Gastroesophageal sphincter (tissue), 4 donors: ENCODE measurements at regions not wholly inside any gene's neighbourhood (a gene's known extent, or its start where the extent isn't known, plus 50 kb on each side); places are given as distances from the start of the nearest gene placed in this dataset.

Experiments
- ATAC-seq: fragments of 150-250 bp; one replicate; pipeline ENCODE4 v1.9.1; 2016; ENCODE audit warnings: mild to moderate bottlenecking, moderate library complexity
- H3K27ac ChIP-seq, 4 donors: fragments of 200-600 bp; sonication (generic) in 3 of 4; 1 replicate in 3 of 4; 2 replicates in 1 of 4; pipeline ENCODE4 v1.5.1; 2016 to 2019
- H3K27me3 ChIP-seq: fragments of 200-600 bp; sonication (generic); one replicate; pipeline ENCODE4 v1.5.1; 2019
- H3K36me3 ChIP-seq, 2 donors: fragments of 200-600 bp; sonication (generic); one replicate each; pipeline ENCODE4 v1.5.1; 2019; ENCODE audit warnings: control low read depth in 1 of 2
- H3K4me1 ChIP-seq, 3 donors: fragments of 200-600 bp; sonication (generic); 1 replicate in 2 of 3; 2 replicates in 1 of 3; pipeline ENCODE4 v1.5.1; 2016 to 2019; ENCODE audit warnings: control low read depth in 2 of 3
- H3K4me3 ChIP-seq, 2 donors: fragments of 200-600 bp; sonication (generic); one replicate each; pipeline ENCODE4 v1.5.1; 2019; ENCODE audit warnings: mild to moderate bottlenecking in 1 of 2, moderate library complexity in 1 of 2
- H3K9me3 ChIP-seq, 3 donors: fragments of 200-600 bp; sonication (generic); one replicate each; pipeline ENCODE4 v1.5.1; 2017 to 2019; ENCODE audit warnings: control low read depth in 2 of 3
- CTCF ChIP-seq, 4 experiments: fragments of 200-600 bp in 2 of 4; fragments of 450-650 bp in 2 of 4; sonication (generic) in 1 of 4; IDR thresholded peaks; one replicate each; pipeline ENCODE4 v1.5.1; 2017 to 2019; ENCODE audit warnings: antibody characterized with exemption in 4 of 4, mild to moderate bottlenecking in 2 of 4, moderate library complexity in 2 of 4
- EP300 ChIP-seq: sonication (generic); formaldehyde crosslinking; IDR thresholded peaks from one replicate; pipeline ENCODE4 v1.6.1; 2017; ENCODE audit warnings: antibody characterized with exemption, mild to moderate bottlenecking
- POLR2A ChIP-seq, 2 donors: fragments of 450-650 bp; IDR thresholded peaks; one replicate each; pipeline ENCODE4 v1.6.1; 2017; ENCODE audit warnings: antibody characterized with exemption in 2 of 2, mild to moderate bottlenecking in 2 of 2, moderate library complexity in 1 of 2
- POLR2AphosphoS5 ChIP-seq: sonication (generic); formaldehyde crosslinking; IDR thresholded peaks from one replicate; pipeline ENCODE4 v1.6.1; 2017; ENCODE audit warnings: antibody characterized with exemption
- WGBS, 2 donors: methylation state at CpG; one replicate each; pipeline ENCODE4 v1.1.5; 2018; ENCODE audit warnings: low coverage in 1 of 2; 5-methylcytosine and 5-hydroxymethylcytosine counted together

DNA sequence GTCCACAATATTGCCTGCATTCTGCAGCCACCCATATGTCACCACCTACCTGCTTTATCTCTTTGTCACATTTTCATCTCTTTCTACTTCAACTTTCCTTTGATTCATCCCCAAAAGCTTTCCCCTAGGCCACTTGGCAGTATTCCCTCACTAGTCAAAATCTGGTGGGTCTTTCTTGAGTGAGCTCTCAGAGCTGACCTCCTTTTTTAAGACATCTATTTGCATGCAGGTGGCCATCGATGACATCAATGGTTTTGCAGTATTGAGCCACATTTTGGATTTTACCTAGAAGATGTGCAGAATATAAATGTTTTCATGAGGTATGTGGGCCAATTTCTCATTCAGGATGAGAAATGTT lies 133.4 kb upstream of the REG3A start:
- WGBS, 2 donors, result 80 to 86% methylated on average over 1 of the region's 1 CpG
- Histone ChIP-seq H3K36me3 (no peaks in the 10 kb centered on the region), H3K27me3 (no peaks in the 10 kb centered on the region), H3K4me3 (no peak overlapping the region), H3K9me3 (peaks cover 0 to 10% (median 0%) of the 10 kb centered on the region in 3 donors), H3K27ac (no peak overlapping the region), H3K4me1 (no peaks in the 10 kb centered on the region)
- ATAC-seq, result no peak
- TF ChIP-seq EP300, result no peak
- TF ChIP-seq CTCF (IDR thresholded peaks at IDR 0.05), result no peak
- no peak for TF ChIP-seq POLR2A (IDR thresholded peaks at IDR 0.05)
- no peak for TF ChIP-seq POLR2AphosphoS5

GRCh38 chr2:79292239-79292957 lies 132.8 kb upstream of the REG3A start:
- ATAC-seq, result no peak
- Histone ChIP-seq H3K36me3 (no peaks in the 10 kb centered on the region), H3K4me1 (no peaks in the 10 kb centered on the region), H3K9me3 (peaks cover 0 to 14% (median 0%) of the 10 kb centered on the region in 3 donors), H3K27ac (no peak overlapping the region), H3K4me3 (no peak overlapping the region), H3K27me3 (no peaks in the 10 kb centered on the region)
- 14 to 38% methylated on average over 1 of the region's 1 CpG for WGBS, 2 donors
- TF ChIP-seq POLR2AphosphoS5 (no peak), POLR2A (IDR thresholded peaks at IDR 0.05) (no peak), EP300 (no peak), CTCF (IDR thresholded peaks at IDR 0.05) (no peak)

- H3K27ac ChIP-seq, result no peak overlapping the region
- H3K4me1 ChIP-seq, result no peaks in the 10 kb centered on the region
- no peaks in the 10 kb centered on the region for H3K27me3 ChIP-seq
- 86 to 88% methylated on average over 3 of the region's 3 CpGs for WGBS, 2 donors
- no peaks in the 10 kb centered on the region for H3K36me3 ChIP-seq
- no peak overlapping the region for H3K4me3 ChIP-seq
- peaks cover 0 to 20% (median 0%) of the 10 kb centered on the region in 3 donors for H3K9me3 ChIP-seq
- TF ChIP-seq CTCF (IDR thresholded peaks at IDR 0.05) (no peak), POLR2AphosphoS5 (no peak), EP300 (no peak), POLR2A (IDR thresholded peaks at IDR 0.05) (no peak)
- no peak for ATAC-seq
These were observed 116.3 kb upstream of the REG3A start for GRCh38 chr2:79275863-79276262.

DNA sequence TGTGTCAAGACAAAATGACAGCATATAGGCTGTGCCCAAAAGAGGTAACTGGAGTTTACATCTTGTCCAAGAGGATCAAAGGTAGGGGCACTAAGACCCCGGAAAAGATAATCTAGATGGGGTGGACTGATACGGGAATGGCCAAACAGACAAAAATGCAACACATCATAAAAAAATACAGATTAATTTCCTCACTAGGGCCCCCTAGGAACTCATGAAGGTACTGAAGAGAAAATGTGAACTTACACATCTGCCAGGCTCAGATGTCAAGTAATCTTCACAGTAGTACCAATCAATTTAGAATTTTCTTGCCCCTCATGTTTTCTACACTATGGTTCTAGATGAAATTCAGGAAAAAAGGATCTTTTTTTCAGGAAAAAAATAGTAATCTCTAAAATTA lies 115.6 kb upstream of the REG3A start:
- Histone ChIP-seq H3K27me3 (no peaks in the 10 kb centered on the region), H3K4me1 (no peaks in the 10 kb centered on the region), H3K4me3 (no peak overlapping the region), H3K9me3 (peaks cover 0 to 20% (median 0%) of the 10 kb centered on the region in 3 donors), H3K27ac (no peak overlapping the region), H3K36me3 (no peaks in the 10 kb centered on the region)
- TF ChIP-seq POLR2AphosphoS5, result no peak
- no peak for TF ChIP-seq CTCF (IDR thresholded peaks at IDR 0.05)
- TF ChIP-seq POLR2A (IDR thresholded peaks at IDR 0.05), result no peak
- TF ChIP-seq EP300, result no peak
- 46 to 75% methylated on average over 2 of the region's 2 CpGs for WGBS, 2 donors
- no peak for ATAC-seq

- no peaks in the 10 kb centered on the region for H3K36me3 ChIP-seq
- no peaks in the 10 kb centered on the region for H3K27me3 ChIP-seq
- peaks cover 0 to 20% (median 0%) of the 10 kb centered on the region in 3 donors for H3K9me3 ChIP-seq
- no peaks in the 10 kb centered on the region for H3K4me1 ChIP-seq
- H3K27ac ChIP-seq, result no peak overlapping the region
- no peak overlapping the region for H3K4me3 ChIP-seq
- no peak for TF ChIP-seq POLR2A (IDR thresholded peaks at IDR 0.05)
- TF ChIP-seq EP300, result no peak
- TF ChIP-seq CTCF (IDR thresholded peaks at IDR 0.05), result no peak
- no peak for TF ChIP-seq POLR2AphosphoS5
- ATAC-seq, result no peak
These were observed 113.1 kb upstream of the REG3A start for GRCh38 chr2:79272616-79273015.
